ENCODE measurements at regions not wholly inside any gene's neighbourhood (a gene's known extent, or its start where the extent isn't known, plus 50 kb on each side); places are given as distances from the start of the nearest gene placed in this dataset.

- no peak for DNase-seq
Observed at GRCh38 chr5:3359642-3360041, 236.0 kb upstream of the IRX1 start.

DNA sequence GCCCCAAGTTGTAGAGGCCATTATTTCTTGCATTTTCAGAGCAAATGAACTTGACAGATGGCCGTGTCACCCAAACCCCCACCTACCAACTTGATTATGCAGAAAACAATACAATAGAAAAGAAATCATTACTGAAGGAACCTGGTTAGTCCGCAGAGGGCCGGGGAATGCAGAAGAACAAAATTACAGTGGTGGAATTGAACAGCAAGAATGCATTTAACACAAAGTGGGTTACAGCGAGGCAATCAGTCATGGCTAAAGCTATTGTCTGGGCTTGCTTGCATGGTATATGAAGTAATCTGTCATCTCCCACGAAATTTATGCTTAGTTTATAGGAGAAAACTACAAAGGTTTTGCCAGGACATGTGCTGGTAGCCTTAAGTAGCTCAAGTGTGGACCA, 238.3 kb upstream of the IRX1 start:
- no peak for DNase-seq

DNA sequence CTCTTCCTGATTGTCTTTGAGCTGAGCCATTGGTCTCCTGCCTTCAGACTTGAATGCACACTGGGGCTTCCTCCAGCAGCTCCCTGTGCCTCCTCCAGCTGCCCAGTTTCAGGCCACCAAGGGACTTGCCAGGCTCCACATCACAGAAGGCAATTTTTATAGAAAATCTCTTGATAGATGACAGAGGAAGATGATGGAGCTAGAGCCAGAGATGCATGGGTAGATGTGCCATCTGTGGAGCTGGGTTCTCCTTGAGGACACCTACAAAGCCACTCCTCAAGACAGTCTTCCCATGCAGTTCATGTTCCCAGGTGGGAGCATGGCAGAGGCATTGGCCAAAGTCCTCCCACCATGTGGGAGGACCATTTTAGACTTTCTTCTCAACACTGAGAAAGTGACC, 239.6 kb upstream of the IRX1 start:
- DNase-seq, result no peak

- DNase-seq, result no peak
Observed at GRCh38 chr5:3355126-3355525, 240.5 kb upstream of the IRX1 start.

GRCh38 chr5:3354606-3355005, 241.0 kb upstream of the IRX1 start:
- no peak for DNase-seq

GRCh38 chr5:3353561-3353960, 242.1 kb upstream of the IRX1 start:
- no peak for DNase-seq

GRCh38 chr5:3352711-3353110, 242.9 kb upstream of the IRX1 start:
- DNase-seq, result no peak

GRCh38 chr5:3351581-3352442, 243.8 kb upstream of the IRX1 start:
- DNase-seq, result no peak

- DNase-seq, result no peak
Observed at GRCh38 chr5:3350781-3351180, 244.9 kb upstream of the IRX1 start.

- no peak for DNase-seq
Observed at GRCh38 chr5:3349704-3350565, 245.7 kb upstream of the IRX1 start.

- DNase-seq, result no peak
Observed at GRCh38 chr5:3348576-3349535, 246.8 kb upstream of the IRX1 start.

DNA sequence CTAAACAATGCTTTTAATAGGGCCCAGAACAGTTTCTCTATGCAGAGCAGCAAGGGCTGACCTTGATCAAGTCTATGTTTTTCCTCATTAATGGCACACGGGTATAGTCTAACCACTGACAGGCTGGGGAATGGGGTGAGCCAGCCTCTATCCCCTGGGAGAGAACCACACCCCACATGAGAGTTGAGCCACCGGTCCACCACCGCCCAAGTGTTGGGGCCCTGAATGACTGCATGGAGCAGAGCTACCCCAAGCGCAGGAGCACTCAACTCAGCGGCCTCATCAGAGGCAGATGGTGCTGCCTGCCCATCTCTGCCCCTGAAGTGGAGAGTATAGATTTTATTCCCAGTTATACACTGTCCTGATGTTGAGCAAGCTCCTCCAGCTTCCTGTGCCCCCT, 247.9 kb upstream of the IRX1 start:
- DNase-seq, result no peak

DNA sequence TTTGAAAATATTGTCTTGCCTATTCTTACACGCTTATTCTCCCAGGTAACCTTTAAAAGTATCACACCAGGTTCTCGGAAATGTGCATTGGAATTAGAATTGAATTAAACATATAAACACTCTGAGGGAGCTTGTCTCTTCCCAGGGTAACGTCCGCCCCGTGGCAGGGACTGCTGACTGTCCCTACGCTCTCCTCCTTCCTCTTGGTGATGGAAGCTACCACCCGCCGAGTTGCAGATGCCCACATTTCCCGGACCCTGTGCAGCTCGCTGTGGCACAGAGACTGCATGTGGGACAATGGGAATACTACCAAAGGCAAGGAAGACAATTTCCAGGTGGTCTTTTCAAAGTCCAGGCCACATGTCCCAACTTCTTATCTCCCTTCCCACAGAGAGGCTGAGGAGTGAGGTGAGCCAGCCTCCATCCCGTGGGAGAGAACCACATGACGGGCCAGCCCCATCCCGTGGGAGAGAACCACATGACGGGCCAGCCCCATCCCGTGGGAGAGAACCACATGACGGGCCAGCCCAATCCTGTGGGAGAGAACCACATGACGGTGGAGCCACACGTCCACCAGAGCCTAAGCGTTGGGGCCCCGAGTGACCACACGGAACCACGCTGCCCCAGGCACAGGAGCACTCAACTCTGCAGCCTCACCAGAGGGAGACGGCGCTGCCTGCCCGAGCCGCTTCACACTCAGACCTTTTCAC, 249.4 kb upstream of the IRX1 start:
- no peak for DNase-seq

- DNase-seq, result no peak
Observed at GRCh38 chr5:3345195-3345594, 250.4 kb upstream of the IRX1 start.

GRCh38 chr5:3344671-3345070, 251.0 kb upstream of the IRX1 start:
- no peak for DNase-seq

GRCh38 chr5:3343911-3344310, 251.7 kb upstream of the IRX1 start:
- no peak for DNase-seq

- DNase-seq, result no peak
Observed at GRCh38 chr5:3343211-3343610, 252.4 kb upstream of the IRX1 start.

GRCh38 chr5:3342271-3343100, 253.1 kb upstream of the IRX1 start:
- DNase-seq, result no peak

GRCh38 chr5:3341446-3342240, 254.0 kb upstream of the IRX1 start:
- DNase-seq, result no peak

- DNase-seq, result no peak
Observed at GRCh38 chr5:3340471-3340870, 255.2 kb upstream of the IRX1 start.

DNA sequence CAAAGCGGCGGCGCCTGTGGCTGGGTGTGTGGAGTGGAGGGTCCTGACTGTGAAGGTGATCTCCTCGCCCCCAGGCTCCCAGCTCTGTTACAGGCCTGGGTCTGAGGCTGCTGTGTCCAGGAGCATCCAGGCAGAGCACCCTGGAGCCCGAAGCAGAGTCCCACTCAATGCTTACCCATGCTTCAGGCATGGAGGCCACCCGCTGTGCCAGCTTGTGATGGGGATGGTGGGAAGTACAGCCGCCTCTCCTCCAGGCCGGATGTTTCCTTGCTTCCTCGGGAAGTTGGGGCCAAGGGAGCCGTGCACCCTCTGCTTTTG, 255.9 kb upstream of the IRX1 start:
- DNase-seq, result no peak

All from NCI-H1417 treated with DMSO at 0.1 percent for 48 hours (cell line).